GM21717 (cell line): ENCODE measurements at regions not wholly inside any gene's neighbourhood (a gene's known extent, or its start where the extent isn't known, plus 50 kb on each side); places are given as distances from the start of the nearest gene placed in this dataset.

Experiments
- ATAC-seq: cut with Tn5 transposase; IDR thresholded peaks from one replicate; pipeline ENCODE4 v1.9.1; 2021; ENCODE audit warnings: mild to moderate bottlenecking, moderate library complexity; ENCODE audit not compliant: unreplicated experiment

DNA sequence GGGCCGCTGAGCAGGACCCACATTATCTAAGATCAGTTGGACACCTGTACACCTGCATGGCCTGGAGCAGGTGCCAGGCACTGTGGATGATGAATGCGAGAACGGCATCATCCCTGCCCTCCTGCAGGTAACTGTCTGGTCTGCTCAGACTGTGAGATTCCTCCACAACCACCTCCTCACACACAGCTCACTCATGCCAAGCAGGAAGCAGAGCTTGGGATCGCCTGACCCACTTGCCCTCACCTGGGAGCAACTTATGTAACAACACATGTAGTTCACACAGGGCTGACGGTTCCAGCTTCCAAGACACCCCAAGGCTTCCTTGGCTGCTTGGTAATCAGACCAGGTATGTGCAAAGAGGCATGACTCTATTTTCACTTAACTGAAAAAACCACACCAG, 359.2 kb downstream of the PREX1 start:
- ATAC-seq: no peak

DNA sequence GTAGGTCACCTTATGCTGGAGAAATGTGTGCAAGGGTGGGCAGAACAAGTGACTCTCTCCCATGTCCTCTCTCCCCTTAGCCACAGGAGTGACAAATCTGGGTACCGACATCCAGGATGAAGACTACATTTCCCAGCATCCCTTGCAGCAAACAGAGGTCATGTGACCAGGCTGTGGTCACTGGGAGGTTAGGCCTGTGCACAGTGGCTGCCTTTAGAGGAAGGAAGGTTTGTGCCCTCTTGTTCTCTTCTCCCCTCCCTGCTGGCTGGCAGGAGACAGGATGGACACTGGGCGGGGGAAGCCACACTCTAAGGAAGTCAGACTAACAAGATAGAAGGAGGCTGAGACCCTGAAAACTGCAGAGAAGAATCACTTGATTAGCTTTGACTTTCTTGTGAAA, 360.2 kb downstream of the PREX1 start:
- ATAC-seq: no peak

DNA sequence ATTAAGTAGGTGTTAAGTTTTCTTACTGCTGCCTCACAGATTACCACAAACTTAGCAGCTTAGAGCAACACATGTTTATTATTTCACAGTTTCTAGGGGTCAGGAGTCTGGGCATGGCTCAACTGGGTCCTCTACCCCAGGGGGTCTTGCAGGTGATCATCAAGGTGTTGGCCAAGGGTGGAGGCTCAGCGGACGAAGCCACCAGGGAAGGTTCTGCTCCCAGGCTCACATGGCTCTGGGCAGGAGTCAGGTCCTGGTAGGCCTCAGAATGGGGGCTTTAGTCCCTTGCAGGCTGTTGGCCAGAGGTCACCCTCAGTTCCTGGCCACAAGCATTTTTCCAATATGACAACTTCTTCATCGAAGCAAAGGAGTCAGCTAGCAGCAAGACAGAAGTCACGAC, 362.5 kb downstream of the PREX1 start:
- ATAC-seq: no peak

- ATAC-seq: no peak
These were observed 363.9 kb downstream of the PREX1 start for GRCh38 chr20:48463916-48464315.

DNA sequence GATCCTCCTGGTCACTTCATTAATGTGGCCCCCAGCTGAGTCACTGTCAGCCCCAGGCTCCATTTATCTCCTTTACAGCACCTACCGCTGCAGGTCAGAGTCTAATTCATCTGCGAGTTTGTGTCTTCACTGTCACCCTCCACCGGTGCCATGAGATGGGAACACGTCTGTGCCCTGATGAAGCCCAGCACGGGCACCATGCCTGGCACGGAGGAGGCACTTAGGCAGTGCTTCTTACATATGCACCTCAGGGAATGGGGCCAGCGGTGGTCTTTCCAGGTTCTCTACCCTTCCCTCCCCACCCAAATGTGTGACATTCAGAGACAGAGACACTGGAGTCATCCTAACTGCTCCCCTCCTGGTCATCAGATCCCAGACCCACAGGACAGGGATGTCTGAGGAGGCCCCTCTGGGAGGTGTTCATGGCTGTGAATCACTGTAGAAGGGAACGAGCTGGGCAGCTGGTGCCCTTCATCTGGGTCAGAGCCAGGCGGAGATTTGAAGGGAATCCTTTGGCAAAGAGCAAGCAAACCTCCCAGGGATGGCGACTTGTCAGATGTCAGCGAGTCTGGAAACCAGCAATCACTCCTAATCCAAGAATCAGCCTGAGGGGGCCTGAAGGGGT, 364.6 kb downstream of the PREX1 start:
- no peak for ATAC-seq

DNA sequence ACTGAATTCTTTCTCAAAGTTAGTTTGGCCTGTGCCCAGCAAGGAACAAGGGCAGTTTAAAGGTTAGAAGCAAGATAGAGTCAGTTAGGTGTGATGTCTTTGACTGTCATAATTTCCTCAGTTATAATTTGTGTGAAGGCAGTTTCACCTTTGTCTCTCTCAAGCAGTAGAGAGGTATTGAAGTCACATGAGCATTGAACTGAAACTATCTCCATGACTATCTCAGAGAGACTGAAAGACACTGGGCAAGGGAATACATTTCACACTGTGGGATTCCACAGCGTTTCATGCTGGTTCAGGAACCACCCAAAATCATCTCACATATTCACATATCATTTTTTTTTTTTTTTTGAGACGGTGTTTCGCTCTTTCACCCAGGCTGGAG, 366.1 kb downstream of the PREX1 start:
- ATAC-seq: no peak

DNA sequence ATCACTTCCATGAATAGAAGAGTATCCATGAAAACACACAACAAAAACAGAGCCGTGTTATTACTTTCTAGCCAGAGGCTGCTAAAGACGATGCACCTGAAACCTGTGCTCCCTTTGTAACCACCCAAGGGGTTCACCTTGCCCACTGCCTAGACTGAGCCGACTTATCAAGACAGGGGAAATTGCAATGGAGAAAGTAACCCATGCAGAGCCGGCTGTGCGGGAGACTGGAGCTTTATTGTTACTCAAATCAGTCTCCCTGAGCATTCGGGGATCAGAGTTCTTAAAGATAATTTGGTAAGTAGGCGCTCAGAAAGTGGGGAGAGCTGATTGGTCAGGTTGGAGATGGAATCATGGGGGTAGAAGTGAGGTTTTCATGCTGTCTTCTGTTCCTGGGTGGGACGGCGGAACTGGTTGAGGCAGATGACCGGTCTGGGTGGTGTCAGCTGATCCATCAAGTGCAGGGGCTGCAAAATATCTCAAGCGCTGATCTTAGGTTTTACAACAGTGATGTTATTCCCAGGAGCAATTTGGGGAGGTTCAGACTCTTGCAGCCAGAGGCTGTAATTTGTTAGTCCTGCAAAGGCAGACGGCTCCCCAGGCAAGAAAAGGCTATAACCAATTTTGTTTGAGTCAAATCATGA, 366.6 kb downstream of the PREX1 start:
- no peak for ATAC-seq

- no peak for ATAC-seq
These were observed 367.1 kb downstream of the PREX1 start for GRCh38 chr20:48460681-48461080.

- ATAC-seq: no peak
These were observed 367.9 kb downstream of the PREX1 start for GRCh38 chr20:48459722-48460395.

GRCh38 chr20:48458601-48459385, 369.0 kb downstream of the PREX1 start:
- no peak for ATAC-seq

DNA sequence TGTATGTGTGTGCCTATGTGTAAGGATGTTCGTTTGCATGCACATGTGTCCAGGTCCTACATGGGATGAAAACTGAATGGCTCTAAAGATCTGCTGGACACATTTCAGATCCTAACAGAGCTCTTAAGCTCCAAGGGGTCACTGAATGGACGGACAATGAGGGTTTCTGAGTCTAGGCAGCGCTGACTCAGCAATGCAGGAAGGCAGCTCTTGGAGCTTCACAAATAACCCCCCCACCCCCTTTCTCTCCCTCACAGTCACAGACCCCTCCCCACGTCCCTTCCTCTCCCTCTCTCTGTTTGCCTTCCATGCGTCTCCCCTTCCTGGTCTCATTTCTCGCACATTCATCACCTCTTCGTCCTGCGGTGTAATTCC, 369.8 kb downstream of the PREX1 start:
- ATAC-seq: no peak

GRCh38 chr20:48457193-48458002, 370.4 kb downstream of the PREX1 start:
- no peak for ATAC-seq

GRCh38 chr20:48456366-48457192, 371.2 kb downstream of the PREX1 start:
- ATAC-seq: no peak

DNA sequence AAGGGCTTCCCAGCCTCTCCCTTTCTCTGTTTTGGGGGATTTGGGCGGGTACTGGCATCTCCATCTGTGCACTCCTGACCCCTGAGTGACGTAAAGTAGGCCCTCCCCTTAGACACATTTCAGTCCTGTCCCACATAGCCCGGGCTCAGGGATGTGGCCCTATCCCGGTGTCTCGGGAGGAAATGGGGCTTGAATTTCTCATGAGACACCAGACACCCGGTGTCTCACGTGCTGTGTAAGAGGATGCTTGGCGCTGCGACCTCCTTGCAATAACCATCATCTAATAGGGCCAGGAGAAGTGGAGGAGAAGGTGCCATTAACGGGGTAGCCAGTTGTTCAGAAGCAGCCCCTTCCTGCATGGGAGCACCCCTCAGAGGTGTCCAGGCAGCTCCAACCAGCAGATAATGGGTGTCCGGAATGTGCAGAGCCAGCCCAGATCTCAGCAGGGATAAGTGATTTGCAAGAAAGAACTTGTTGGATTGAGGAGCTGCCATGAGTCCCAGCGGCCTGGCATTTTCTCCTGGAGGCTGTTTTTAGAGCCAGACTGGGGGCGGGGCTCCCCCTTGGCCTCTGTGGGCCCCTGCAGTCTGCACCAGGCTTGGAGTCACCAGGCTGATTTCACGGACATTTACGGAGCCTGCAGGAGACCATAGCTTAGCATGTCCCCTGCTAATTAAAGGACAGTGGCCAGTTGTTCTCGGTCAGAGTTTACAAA, 372.0 kb downstream of the PREX1 start:
- no peak for ATAC-seq

- no peak for ATAC-seq
These were observed 372.9 kb downstream of the PREX1 start for GRCh38 chr20:48454671-48455490.

DNA sequence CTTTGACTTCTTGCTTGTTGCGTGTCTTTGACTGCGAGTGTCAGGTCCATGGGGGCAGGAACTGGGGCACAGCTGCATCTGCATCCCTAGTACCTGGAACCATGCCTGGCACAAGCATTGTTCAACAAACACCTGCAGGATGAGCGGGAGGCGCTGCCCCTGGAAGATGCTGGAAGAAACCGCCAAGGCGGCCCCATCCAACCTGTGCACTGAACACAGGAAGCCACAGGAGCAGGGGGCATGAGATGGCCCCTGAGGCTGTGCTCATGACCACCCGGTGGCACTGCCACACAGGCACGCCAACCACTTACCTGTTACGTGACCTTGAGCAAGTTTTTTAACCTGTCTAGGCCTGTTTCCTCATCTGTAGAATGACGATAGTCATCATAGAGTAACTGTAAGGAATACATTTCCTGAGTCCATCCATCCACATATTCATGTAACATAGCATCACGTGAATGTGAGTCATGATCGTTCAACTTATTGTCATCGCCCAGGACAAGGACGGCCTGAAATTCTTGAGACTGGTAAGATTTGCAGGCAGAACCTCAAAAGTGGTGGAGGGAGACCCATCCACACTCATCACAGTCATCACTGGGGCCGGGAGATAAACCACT, 374.2 kb downstream of the PREX1 start:
- no peak for ATAC-seq

GRCh38 chr20:48451401-48451800, 376.4 kb downstream of the PREX1 start:
- no peak for ATAC-seq
